ENCODE measurements at regions not wholly inside any gene's neighbourhood (a gene's known extent, or its start where the extent isn't known, plus 50 kb on each side); places are given as distances from the start of the nearest gene placed in this dataset.

GRCh38 chr11:71065841-71066240 lies 186.5 kb downstream of the SHANK2 start:
- TF ChIP-seq, protein P1, sequence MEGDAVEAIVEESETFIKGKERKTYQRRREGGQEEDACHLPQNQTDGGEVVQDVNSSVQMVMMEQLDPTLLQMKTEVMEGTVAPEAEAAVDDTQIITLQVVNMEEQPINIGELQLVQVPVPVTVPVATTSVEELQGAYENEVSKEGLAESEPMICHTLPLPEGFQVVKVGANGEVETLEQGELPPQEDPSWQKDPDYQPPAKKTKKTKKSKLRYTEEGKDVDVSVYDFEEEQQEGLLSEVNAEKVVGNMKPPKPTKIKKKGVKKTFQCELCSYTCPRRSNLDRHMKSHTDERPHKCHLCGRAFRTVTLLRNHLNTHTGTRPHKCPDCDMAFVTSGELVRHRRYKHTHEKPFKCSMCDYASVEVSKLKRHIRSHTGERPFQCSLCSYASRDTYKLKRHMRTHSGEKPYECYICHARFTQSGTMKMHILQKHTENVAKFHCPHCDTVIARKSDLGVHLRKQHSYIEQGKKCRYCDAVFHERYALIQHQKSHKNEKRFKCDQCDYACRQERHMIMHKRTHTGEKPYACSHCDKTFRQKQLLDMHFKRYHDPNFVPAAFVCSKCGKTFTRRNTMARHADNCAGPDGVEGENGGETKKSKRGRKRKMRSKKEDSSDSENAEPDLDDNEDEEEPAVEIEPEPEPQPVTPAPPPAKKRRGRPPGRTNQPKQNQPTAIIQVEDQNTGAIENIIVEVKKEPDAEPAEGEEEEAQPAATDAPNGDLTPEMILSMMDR (IDR thresholded peaks at IDR 0.05; ENCODE audit: borderline replicate concordance, extremely low read depth, low read length, poor library complexity, severe bottlenecking): no peak
- no peak for TF ChIP-seq EZH2 (IDR thresholded peaks at IDR 0.05; ENCODE audit: borderline replicate concordance, low read depth, low read length, severe bottlenecking)

Measured in DND-41 (cell line).